OCI-LY7 (cell line): ENCODE measurements at regions not wholly inside any gene's neighbourhood (a gene's known extent, or its start where the extent isn't known, plus 50 kb on each side); places are given as distances from the start of the nearest gene placed in this dataset.

Experiments
- BruUV-seq: library from RNA; stranded (reverse); fragments of 400-500 nt; replicated peaks from 2 replicates; lab custom pipeline; 2021; lab: Mats Ljungman, UMichigan
- CTCF ChIA-PET: fragments of 300-600 bp; sonication (Branson Sonifier 250); formaldehyde crosslinking; loops from one replicate; lab custom pipeline; 2022; ENCODE audit warnings: antibody characterized with exemption; ENCODE audit not compliant: unreplicated experiment; lab: Charles Lee
- POLR2A ChIA-PET: fragments of 300-600 bp; sonication (Branson Sonifier 250); formaldehyde crosslinking; loops from one replicate; lab custom pipeline; 2022; ENCODE audit warnings: antibody characterized with exemption; lab: Charles Lee
- DNase-seq: peaks from one replicate; pipeline ENCODE4 v3.0.0-alpha.2; 2015; ENCODE audit warnings: low spot score
- H2AFZ ChIP-seq: fragments of 200-600 bp; sonication (generic), shearing (Covaris generic); 2 replicates; pipeline ENCODE4 v1.6.1; 2014; ENCODE audit warnings: mild to moderate bottlenecking, antibody characterized with exemption, low read length, moderate library complexity
- H3K27ac ChIP-seq: fragments of 200-600 bp; sonication (generic); 2 replicates; pipeline ENCODE4 v1.5.1; 2014; ENCODE audit warnings: mixed run types, low read depth, mild to moderate bottlenecking, moderate library complexity, low read length, inconsistent platforms; ENCODE audit not compliant: poor library complexity, severe bottlenecking
- H3K36me3 ChIP-seq: fragments of 200-600 bp; sonication (generic); 2 replicates; pipeline ENCODE4 v1.6.1; 2014; ENCODE audit warnings: mild to moderate bottlenecking, antibody characterized with exemption, low read length, moderate library complexity, mixed read lengths; ENCODE audit not compliant: insufficient read depth
- H3K4me1 ChIP-seq: fragments of 200-600 bp; sonication (generic); 2 replicates; pipeline ENCODE4 v1.5.1; 2014; ENCODE audit warnings: mild to moderate bottlenecking, low read length; ENCODE audit not compliant: insufficient read depth, poor library complexity, severe bottlenecking
- H3K4me2 ChIP-seq: fragments of 200-600 bp; sonication (generic); 2 replicates; pipeline ENCODE4 v1.6.1; 2014; ENCODE audit warnings: mild to moderate bottlenecking, low read length
- H3K4me3 ChIP-seq: fragments of 200-600 bp; sonication (generic); 2 replicates; pipeline ENCODE4 v1.5.1; 2014; ENCODE audit warnings: mild to moderate bottlenecking, low read depth, low read length; ENCODE audit not compliant: poor library complexity, severe bottlenecking
- H3K79me2 ChIP-seq: fragments of 200-600 bp; sonication (generic); 2 replicates; pipeline ENCODE4 v1.6.1; 2016; ENCODE audit warnings: low read depth, mild to moderate bottlenecking, low read length, moderate library complexity, mixed read lengths; ENCODE audit not compliant: insufficient read depth
- H3K9me2 ChIP-seq: fragments of 200-600 bp; sonication (generic); 2 replicates; pipeline ENCODE4 v1.6.1; 2016; ENCODE audit warnings: mild to moderate bottlenecking, low read length, mixed read lengths; ENCODE audit not compliant: insufficient read depth
- H3K9me3 ChIP-seq: fragments of 200-600 bp; sonication (generic); 2 replicates; pipeline ENCODE4 v1.6.1; 2014; ENCODE audit warnings: mild to moderate bottlenecking, mixed run types, low read length, mixed read lengths
- H4K20me1 ChIP-seq: fragments of 200-600 bp; sonication (generic); 2 replicates; pipeline ENCODE4 v1.6.1; 2014; ENCODE audit warnings: mild to moderate bottlenecking, antibody characterized with exemption, low read length, moderate library complexity, mixed read lengths; ENCODE audit not compliant: insufficient read depth
- CTCF ChIP-seq: fragments of 200-600 bp; sonication (generic); conservative IDR thresholded peaks from 2 replicates; pipeline ENCODE4 v1.5.1; 2014; ENCODE audit warnings: mild to moderate bottlenecking, antibody characterized with exemption, low read length, moderate library complexity, mixed read lengths
- EZH2phosphoT487 ChIP-seq: fragments of 200-600 bp; sonication (generic); IDR thresholded peaks from 2 replicates; pipeline ENCODE4 v1.6.1; 2018; ENCODE audit warnings: low read depth, borderline replicate concordance, mild to moderate bottlenecking, mixed run types, antibody characterized with exemption, low read length, moderate library complexity, mixed read lengths
- intact Hi-C: fragments of 100-400 bp; cut with micrococcal nuclease; formaldehyde crosslinking; loops from one replicate; pipeline ENCODE4 v1.10.0; 2022; ENCODE audit not compliant: unreplicated experiment

- H3K27ac ChIP-seq = no peak overlapping the region
- H3K4me2 ChIP-seq = no peak overlapping the region
- H3K79me2 ChIP-seq = no peaks in the 10 kb centered on the region
- H3K9me3 ChIP-seq = no peaks in the 10 kb centered on the region
- H2AFZ ChIP-seq = no peak overlapping the region
- no peak for DNase-seq
- no peaks in the 10 kb centered on the region for H3K36me3 ChIP-seq
- H3K4me3 ChIP-seq = no peak overlapping the region
- no TSS peak for BruUV-seq
- POLR2A ChIA-PET = no interaction called here
- no peaks in the 10 kb centered on the region for H3K9me2 ChIP-seq
- no peaks in the 10 kb centered on the region for H3K4me1 ChIP-seq
- TF ChIP-seq CTCF = no peak
- TF ChIP-seq EZH2phosphoT487 = no peak
- H4K20me1 ChIP-seq = no peaks in the 10 kb centered on the region
- CTCF ChIA-PET = no interaction called here
- intact Hi-C loops = no loop called here
These were observed 85.2 kb upstream of the POU3F3 start for GRCh38 chr2:104768694-104769093.

GRCh38 chr2:104769096-104769495 is 84.8 kb upstream of the POU3F3 start:
- ChIA-PET CTCF (no interaction called here), POLR2A (no interaction called here)
- TF ChIP-seq CTCF = no peak
- TF ChIP-seq EZH2phosphoT487 = no peak
- Histone ChIP-seq H3K4me1 (no peaks in the 10 kb centered on the region), H3K4me2 (no peak overlapping the region), H3K4me3 (no peak overlapping the region), H3K27ac (no peak overlapping the region), H3K36me3 (no peaks in the 10 kb centered on the region), H3K9me3 (no peaks in the 10 kb centered on the region), H2AFZ (no peak overlapping the region), H3K9me2 (no peaks in the 10 kb centered on the region), H4K20me1 (no peaks in the 10 kb centered on the region), H3K79me2 (no peaks in the 10 kb centered on the region)
- intact Hi-C loops = no loop called here
- no TSS peak for BruUV-seq
- no peak for DNase-seq

GRCh38 chr2:104772996-104773395 is 80.9 kb upstream of the POU3F3 start:
- DNase-seq = no peak
- no peaks in the 10 kb centered on the region for H4K20me1 ChIP-seq
- ChIA-PET CTCF (no interaction called here), POLR2A (interaction anchor here (1.0 kb wide), 1 partner anchor 10 kb away, joined by 3 read pairs; no protein-coding TSS in a partner anchor)
- no peak overlapping the region for H2AFZ ChIP-seq
- no TSS peak for BruUV-seq
- TF ChIP-seq EZH2phosphoT487 (no peak), CTCF (no peak)
- H3K9me2 ChIP-seq = no peaks in the 10 kb centered on the region
- H3K9me3 ChIP-seq = no peaks in the 10 kb centered on the region
- no peak overlapping the region for H3K4me2 ChIP-seq
- H3K79me2 ChIP-seq = no peaks in the 10 kb centered on the region
- H3K27ac ChIP-seq = no peak overlapping the region
- intact Hi-C loops = no loop called here
- H3K36me3 ChIP-seq = no peaks in the 10 kb centered on the region
- no peaks in the 10 kb centered on the region for H3K4me1 ChIP-seq
- H3K4me3 ChIP-seq = no peak overlapping the region
